Right atrium auricular region (tissue), 2 donors: ENCODE measurements at regions not wholly inside any gene's neighbourhood (a gene's known extent, or its start where the extent isn't known, plus 50 kb on each side); places are given as distances from the start of the nearest gene placed in this dataset.

Experiments
- DNase-seq: peaks from one replicate; pipeline ENCODE4 v3.0.0-alpha.2; 2019; ENCODE audit warnings: low spot score
- H3K27ac ChIP-seq, 2 donors: fragments of 200-600 bp; sonication (generic); 1 replicate in 1 of 2; 2 replicates in 1 of 2; pipeline ENCODE4 v1.5.1; 2016 to 2019
- H3K27me3 ChIP-seq, 2 donors: fragments of 200-600 bp; sonication (generic); one replicate each; pipeline versions ENCODE4 v1.5.1 to v1.6.0; 2017 to 2019
- H3K36me3 ChIP-seq: fragments of 200-600 bp; sonication (generic); one replicate; pipeline ENCODE4 v1.5.1; 2016
- H3K4me1 ChIP-seq, 2 donors: fragments of 200-600 bp; sonication (generic); one replicate each; pipeline versions ENCODE4 v1.5.1 to v1.6.0; 2017 to 2019
- H3K4me3 ChIP-seq, 2 donors: fragments of 200-600 bp; sonication (generic); 1 replicate in 1 of 2; 2 replicates in 1 of 2; pipeline ENCODE4 v1.5.1; 2017 to 2019; ENCODE audit warnings: mild to moderate bottlenecking in 1 of 2, moderate library complexity in 1 of 2
- H3K9me3 ChIP-seq, 2 donors: fragments of 200-600 bp; sonication (generic); one replicate each; pipeline ENCODE4 v1.5.1; 2019
- CTCF ChIP-seq, 2 donors: fragments of 200-600 bp; sonication (generic); IDR thresholded peaks; one replicate each; pipeline ENCODE4 v1.5.1; 2019; ENCODE audit warnings: antibody characterized with exemption in 2 of 2

- Histone ChIP-seq H3K4me1 (peaks cover 0 to 4% of the 10 kb centered on the region in 2 donors), H3K9me3 (no peaks in the 10 kb centered on the region), H3K27me3 (no peaks in the 10 kb centered on the region), H3K36me3 (peaks cover 27% of the 10 kb centered on the region), H3K27ac (no peak overlapping the region), H3K4me3 (no peak overlapping the region)
- TF ChIP-seq CTCF (IDR thresholded peaks at IDR 0.05): no peak
- DNase-seq: no peak
Measured at GRCh38 chr1:219988818-219989217, 57.5 kb downstream of the EPRS1 start.

GRCh38 chr1:219988387-219988786, 57.9 kb downstream of the EPRS1 start:
- Histone ChIP-seq H3K4me1 (peaks cover 0 to 4% of the 10 kb centered on the region in 2 donors), H3K4me3 (no peak overlapping the region), H3K9me3 (no peaks in the 10 kb centered on the region), H3K27me3 (no peaks in the 10 kb centered on the region), H3K36me3 (peaks cover 29% of the 10 kb centered on the region), H3K27ac (no peak overlapping the region)
- no peak for DNase-seq
- no peak for TF ChIP-seq CTCF (IDR thresholded peaks at IDR 0.05)

GRCh38 chr1:219987325-219987724, 59.0 kb upstream of the SLC30A10 start:
- Histone ChIP-seq H3K36me3 (peaks cover 33% of the 10 kb centered on the region), H3K9me3 (no peaks in the 10 kb centered on the region), H3K4me3 (no peak overlapping the region), H3K4me1 (peaks cover 0 to 4% of the 10 kb centered on the region in 2 donors), H3K27me3 (no peaks in the 10 kb centered on the region), H3K27ac (no peak overlapping the region)
- TF ChIP-seq CTCF (IDR thresholded peaks at IDR 0.05): no peak
- no peak for DNase-seq

GRCh38 chr1:219985169-219985568, 56.8 kb upstream of the SLC30A10 start:
- Histone ChIP-seq H3K27ac (no peak overlapping the region), H3K4me3 (no peak overlapping the region), H3K9me3 (no peaks in the 10 kb centered on the region), H3K36me3 (peaks cover 41% of the 10 kb centered on the region), H3K27me3 (no peaks in the 10 kb centered on the region), H3K4me1 (no peaks in the 10 kb centered on the region)
- DNase-seq: no peak
- TF ChIP-seq CTCF (IDR thresholded peaks at IDR 0.05): no peak
